WTC11 (cell line): ENCODE measurements at regions not wholly inside any gene's neighbourhood (a gene's known extent, or its start where the extent isn't known, plus 50 kb on each side); places are given as distances from the start of the nearest gene placed in this dataset.

ENCODE experiments used
- ATAC-seq: fragments of 200-7000 bp; cut with Tn5 transposase; 2 replicates; pipeline ENCODE4 v1.10.0; 2021; ENCODE audit warnings: mild to moderate bottlenecking, moderate library complexity
- CTCF ChIA-PET: fragments of 300-600 bp; sonication (Branson Sonifier 250); formaldehyde crosslinking; loops from one replicate; lab custom pipeline; 2021; ENCODE audit warnings: antibody characterized with exemption; lab: Charles Lee
- POLR2A ChIA-PET: fragments of 350-600 bp; sonication (Branson Sonifier 250); formaldehyde crosslinking; loops from one replicate; lab custom pipeline; 2021; ENCODE audit warnings: antibody characterized with exemption; lab: Charles Lee
- DNase-seq: peaks from one replicate; pipeline ENCODE4 v3.0.0; 2021; ENCODE audit warnings: low spot score
- H3K27ac Mint-ChIP-seq: 2 replicates; pipeline ENCODE4 v1.8.0; 2021; ENCODE audit warnings: mixed read lengths
- H3K27me3 Mint-ChIP-seq: 2 replicates; pipeline ENCODE4 v1.8.0; 2021; ENCODE audit warnings: low read depth, mild to moderate bottlenecking, moderate library complexity, mixed read lengths
- H3K36me3 Mint-ChIP-seq: 2 replicates; pipeline ENCODE4 v1.8.0; 2021; ENCODE audit warnings: mixed read lengths
- H3K4me1 Mint-ChIP-seq: 2 replicates; pipeline ENCODE4 v1.8.0; 2022; ENCODE audit warnings: mixed read lengths
- H3K4me3 Mint-ChIP-seq: 2 replicates; pipeline ENCODE4 v1.8.0; 2021; ENCODE audit warnings: mild to moderate bottlenecking, moderate library complexity, mixed read lengths
- H3K9me3 Mint-ChIP-seq: 2 replicates; pipeline ENCODE4 v1.8.0; 2021; ENCODE audit warnings: mixed read lengths
- AFF4 ChIP-seq: sonication (generic); formaldehyde crosslinking; IDR thresholded peaks from 2 replicates; pipeline ENCODE4 v1.8.1; 2023; ENCODE audit warnings: mild to moderate bottlenecking, missing genetic modification reagents, borderline replicate concordance
- AR ChIP-seq: fragments of 250-450 bp; sonication (Bioruptor Pico); IDR thresholded peaks from 2 replicates; pipeline ENCODE4 v1.9.0; 2021; ENCODE audit warnings: mild to moderate bottlenecking
- ATF3 ChIP-seq: sonication (generic); formaldehyde crosslinking; conservative IDR thresholded peaks from 2 replicates; pipeline ENCODE4 v1.8.1; 2022; ENCODE audit warnings: mild to moderate bottlenecking, missing genetic modification reagents
- CREB1 ChIP-seq: sonication (generic); formaldehyde crosslinking; IDR thresholded peaks from 2 replicates; pipeline ENCODE4 v1.8.0; 2023; ENCODE audit warnings: mild to moderate bottlenecking, missing genetic modification reagents
- CREM ChIP-seq: sonication (generic); formaldehyde crosslinking; IDR thresholded peaks from 2 replicates; pipeline ENCODE4 v1.8.1; 2022; ENCODE audit warnings: mild to moderate bottlenecking, missing genetic modification reagents, moderate library complexity
- CTCF ChIP-seq: fragments of 200-600 bp; IDR thresholded peaks from 2 replicates; pipeline ENCODE4 v1.8.0; 2022; ENCODE audit warnings: antibody characterized with exemption
- E2F1 ChIP-seq: sonication (generic); formaldehyde crosslinking; IDR thresholded peaks from 2 replicates; pipeline ENCODE4 v1.8.0; 2022; ENCODE audit warnings: mild to moderate bottlenecking, missing genetic modification reagents
- ELF4 ChIP-seq: sonication (generic); formaldehyde crosslinking; IDR thresholded peaks from 2 replicates; pipeline ENCODE4 v1.8.1; 2022; ENCODE audit warnings: low read depth, mild to moderate bottlenecking, moderate library complexity, missing genetic modification reagents
- FOXJ3 ChIP-seq: sonication (generic); formaldehyde crosslinking; IDR thresholded peaks from 2 replicates; pipeline ENCODE4 v1.9.0; 2021; ENCODE audit warnings: missing genetic modification reagents, mild to moderate bottlenecking, borderline replicate concordance
- FOXP1 ChIP-seq: sonication (generic); formaldehyde crosslinking; IDR thresholded peaks from 2 replicates; pipeline ENCODE4 v1.8.0; 2022; ENCODE audit warnings: missing genetic modification reagents, mild to moderate bottlenecking, moderate library complexity, borderline replicate concordance
- HMGA2 ChIP-seq: fragments of 250-450 bp; sonication (Bioruptor Pico); IDR thresholded peaks from 2 replicates; pipeline ENCODE4 v1.4.0; 2021; ENCODE audit warnings: mild to moderate bottlenecking, moderate library complexity
- IRF2 ChIP-seq: sonication (generic); formaldehyde crosslinking; IDR thresholded peaks from 2 replicates; pipeline ENCODE4 v1.8.0; 2022; ENCODE audit warnings: low read depth, missing genetic modification reagents, borderline replicate concordance
- JUN ChIP-seq: sonication (generic); formaldehyde crosslinking; IDR thresholded peaks from 2 replicates; pipeline ENCODE4 v1.8.0; 2023; ENCODE audit warnings: mild to moderate bottlenecking, missing genetic modification reagents
- NR2C2 ChIP-seq: sonication (generic); formaldehyde crosslinking; IDR thresholded peaks from 2 replicates; pipeline ENCODE4 v1.8.0; 2022; ENCODE audit warnings: mild to moderate bottlenecking, missing genetic modification reagents
- PRDM15 ChIP-seq: sonication (generic); formaldehyde crosslinking; IDR thresholded peaks from 2 replicates; pipeline ENCODE4 v1.8.0; 2022; ENCODE audit warnings: missing genetic modification reagents
- PREB ChIP-seq: sonication (generic); formaldehyde crosslinking; IDR thresholded peaks from 2 replicates; pipeline ENCODE4 v1.8.1; 2022; ENCODE audit warnings: mild to moderate bottlenecking, missing genetic modification reagents, moderate library complexity, borderline replicate concordance
- RELA ChIP-seq: sonication (generic); formaldehyde crosslinking; IDR thresholded peaks from 2 replicates; pipeline ENCODE4 v1.8.1; 2022; ENCODE audit warnings: missing genetic modification reagents, mild to moderate bottlenecking, borderline replicate concordance
- ZNF138 ChIP-seq: sonication (generic); formaldehyde crosslinking; conservative IDR thresholded peaks from 2 replicates; pipeline ENCODE4 v1.8.1; 2022; ENCODE audit warnings: mild to moderate bottlenecking, moderate library complexity, missing genetic modification reagents
- ZNF232 ChIP-seq: sonication (generic); formaldehyde crosslinking; IDR thresholded peaks from 2 replicates; pipeline ENCODE4 v1.8.0; 2022; ENCODE audit warnings: mild to moderate bottlenecking, missing genetic modification reagents
- ZNF512 ChIP-seq: sonication (generic); formaldehyde crosslinking; IDR thresholded peaks from 2 replicates; pipeline ENCODE4 v1.8.1; 2022; ENCODE audit warnings: missing genetic modification reagents, borderline replicate concordance

GRCh38 chr3:14598143-14598569 lies 53.4 kb upstream of the CCDC174 start (continued):
- TF ChIP-seq IRF2, result no peak
- no peak for TF ChIP-seq NR2C2 (CRISPR knock-in tag)
- no peak for TF ChIP-seq ZNF138 (CRISPR knock-in tag)
- TF ChIP-seq AFF4, result no peak
- TF ChIP-seq JUN (CRISPR knock-in tag), result no peak
- TF ChIP-seq ELF4 (CRISPR knock-in tag), result no peak
- TF ChIP-seq PREB (CRISPR knock-in tag), result no peak
- TF ChIP-seq, all 79 proteins: peak for 9

GRCh38 chr3:14599488-14599887 lies 52.1 kb upstream of the CCDC174 start:
- DNase-seq, result no peak
- Mint-ChIP-seq H3K9me3 (peaks cover 9% of the 10 kb centered on the region), H3K4me1 (peaks cover 10% of the 10 kb centered on the region), H3K27me3 (peaks cover 23% of the 10 kb centered on the region), H3K36me3 (no peaks in the 10 kb centered on the region; the same call in 1 of the 2 replicates), H3K27ac (no peak overlapping the region), H3K4me3 (no peak overlapping the region)
- CTCF ChIA-PET, result no interaction called here
- POLR2A ChIA-PET, result no interaction called here
- ATAC-seq, result no peak
- no peak for TF ChIP-seq E2F1 (CRISPR knock-in tag)
- no peak for TF ChIP-seq AR (CRISPR knock-in tag)
- no peak for TF ChIP-seq ZNF232 (CRISPR knock-in tag)
- TF ChIP-seq ZNF512 (CRISPR knock-in tag), result no peak
- no peak for TF ChIP-seq FOXJ3 (CRISPR knock-in tag)
- TF ChIP-seq CREM, result no peak
- no peak for TF ChIP-seq HMGA2 (CRISPR knock-in tag)
- TF ChIP-seq CTCF, result no peak
- no peak for TF ChIP-seq RELA (CRISPR knock-in tag)
- TF ChIP-seq CREB1 (CRISPR knock-in tag), result no peak
- no peak for TF ChIP-seq PRDM15 (CRISPR knock-in tag)
- no peak for TF ChIP-seq ATF3 (CRISPR knock-in tag)
- no peak for TF ChIP-seq FOXP1
